K562 (cell line): ENCODE measurements at regions not wholly inside any gene's neighbourhood (a gene's known extent, or its start where the extent isn't known, plus 50 kb on each side); places are given as distances from the start of the nearest gene placed in this dataset.
A peak's percentile ranks its signal among the peaks of the same experiment; 100 is the strongest.

Experiments used
- ATAC-seq: fragments of 200-7000 bp; cut with Tn5 transposase; 3 replicates; pipeline ENCODE4 v1.9.1; 2020; ENCODE audit warnings: moderate library complexity
- BruUV-seq: library from RNA; stranded (reverse); fragments of 400-500 nt; replicated peaks from 2 replicates; lab custom pipeline; 2021; lab: Mats Ljungman, UMichigan
- CTCF ChIA-PET: fragments of 300-600 bp; formaldehyde crosslinking; extraction: SDS; loops from one replicate; lab custom pipeline; 2021; ENCODE audit warnings: low intra/inter-chr PET ratio; lab: Yijun Ruan, JAX
- POLR2A ChIA-PET: fragments of 300-600, 350-650 bp; sonication (Branson Sonifier 250); formaldehyde crosslinking; extraction: SDS; loops from one replicate; lab custom pipeline; 2021; ENCODE audit warnings: antibody characterized with exemption, inconsistent platforms; lab: Yijun Ruan, JAX
- DNase-seq, 4 experiments: peaks; one replicate each; pipeline versions ENCODE4 v3.0.0 to v3.0.0-alpha.2; 2011 to 2018; ENCODE audit warnings: low spot score in 3 of 4, mixed read lengths in 3 of 4; ENCODE audit errors: extremely low read depth in 1 of 4
- FAIRE-seq: peaks from 2 replicates; lab custom pipeline; 2011; peaks lifted over from hg19 to GRCh38; lab: Jason Lieb, UNC
- H2AFZ ChIP-seq: 2 replicates; pipeline ENCODE4 v1.6.0; 2011; ENCODE audit warnings: low read depth, low read length, control low read depth, inconsistent platforms
- H3K27ac ChIP-seq: fragments of 200-600 bp; 3 replicates; pipeline ENCODE4 v1.8.0; 2011; ENCODE audit warnings: low read depth, mild to moderate bottlenecking, control low read depth, inconsistent platforms, low read length, moderate library complexity, mixed read lengths; ENCODE audit errors: extremely low read depth
- H3K27me3 ChIP-seq, 2 experiments: fragments of 300-600 bp in 1 of 2; 2 replicates in 1 of 2; 3 replicates in 1 of 2; pipeline versions ENCODE4 v1.6.0 to v1.8.0; 2011; ENCODE audit warnings: inconsistent platforms in 2 of 2, low read length in 2 of 2, mild to moderate bottlenecking in 1 of 2, mixed read lengths in 1 of 2, moderate library complexity in 1 of 2; ENCODE audit not compliant: control insufficient read depth in 2 of 2, insufficient read depth in 2 of 2
- H3K36me3 ChIP-seq: fragments of 300-600 bp; 3 replicates; pipeline ENCODE4 v1.8.0; 2011; ENCODE audit warnings: mild to moderate bottlenecking, low read length, inconsistent platforms; ENCODE audit not compliant: control insufficient read depth, insufficient read depth
- H3K4me1 ChIP-seq, 2 experiments: fragments of 200-600 bp in 1 of 2; replicated peaks in 1 of 2; 2 replicates in 1 of 2; 3 replicates in 1 of 2; pipeline versions ENCODE4 v1.5.1 to v1.8.0; 2011; ENCODE audit warnings: inconsistent platforms in 2 of 2, low read length in 2 of 2, mild to moderate bottlenecking in 1 of 2, mixed read lengths in 1 of 2, moderate library complexity in 1 of 2; ENCODE audit not compliant: control insufficient read depth in 2 of 2, insufficient read depth in 2 of 2
- H3K4me2 ChIP-seq: 2 replicates; pipeline ENCODE4 v1.6.1; 2011; ENCODE audit warnings: low read length, control low read depth, inconsistent platforms, mixed read lengths; ENCODE audit not compliant: insufficient read depth
- H3K4me3 ChIP-seq: fragments of 200-600 bp; sonication (generic), shearing (Covaris generic); 2 replicates; pipeline ENCODE4 v1.5.1; 2016; ENCODE audit warnings: control low read depth, inconsistent platforms
- H3K79me2 ChIP-seq: fragments of 200-600 bp; 3 replicates; pipeline ENCODE4 v1.8.0; 2011; ENCODE audit warnings: low read length, inconsistent platforms; ENCODE audit not compliant: control insufficient read depth, insufficient read depth
- H3K9ac ChIP-seq, 2 experiments: 2 replicates each; pipeline versions ENCODE4 v1.6.0 to v1.6.1; 2011; ENCODE audit warnings: low read depth in 2 of 2, low read length in 2 of 2, control low read depth in 1 of 2, inconsistent platforms in 1 of 2, mild to moderate bottlenecking in 1 of 2, mixed read lengths in 1 of 2; ENCODE audit not compliant: insufficient read depth in 1 of 2
- H3K9me1 ChIP-seq: one replicate; pipeline ENCODE4 v1.6.0; 2011; ENCODE audit warnings: inconsistent platforms, mild to moderate bottlenecking, low read length, moderate library complexity; ENCODE audit not compliant: control insufficient read depth, insufficient read depth
- H3K9me3 ChIP-seq: replicated peaks from 2 replicates; pipeline ENCODE4 v1.5.1; 2011; ENCODE audit warnings: low read depth, low read length, inconsistent platforms; ENCODE audit not compliant: control insufficient read depth, insufficient read depth
- H4K20me1 ChIP-seq: replicated peaks from 2 replicates; pipeline ENCODE4 v1.6.1; 2011; ENCODE audit warnings: low read length, inconsistent platforms, mixed read lengths; ENCODE audit not compliant: control insufficient read depth, insufficient read depth
- CBX1 ChIP-seq: sonication (generic); IDR thresholded peaks from 2 replicates; pipeline ENCODE4 v1.6.1; 2016; ENCODE audit warnings: antibody characterized with exemption, low read depth, mild to moderate bottlenecking
- GABPB2 ChIP-seq: fragments of 250-450 bp; sonication (Bioruptor Pico); conservative IDR thresholded peaks from 2 replicates; pipeline ENCODE4 v1.5.1; 2021; ENCODE audit warnings: mild to moderate bottlenecking
- HNRNPLL ChIP-seq: fragments of 200-400 bp; formaldehyde crosslinking; IDR thresholded peaks from 2 replicates; pipeline ENCODE4 v1.6.1; 2017; ENCODE audit warnings: low read length, low read depth, mild to moderate bottlenecking; ENCODE audit not compliant: poor library complexity, severe bottlenecking
- NELFE ChIP-seq: IDR thresholded peaks from 2 replicates; pipeline ENCODE4 v1.6.1; 2011; ENCODE audit warnings: mild to moderate bottlenecking; ENCODE audit not compliant: insufficient read depth, insufficient read length
- NRF1 ChIP-seq, 2 experiments: fragments of 450-650 bp; IDR thresholded peaks in 1 of 2; conservative IDR thresholded peaks in 1 of 2; 2 replicates each; pipeline ENCODE4 v1.6.1; 2014; ENCODE audit warnings: mild to moderate bottlenecking in 2 of 2
- PHB ChIP-seq: fragments of 250-450 bp; sonication (Bioruptor Pico); IDR thresholded peaks from 2 replicates; pipeline ENCODE4 v1.5.0; 2021
- SPI1 ChIP-seq: IDR thresholded peaks from 2 replicates; pipeline ENCODE4 v1.6.1; 2011; ENCODE audit warnings: low read depth, low read length, control low read depth, borderline replicate concordance
- ZNF551 ChIP-seq: fragments of 250-450 bp; sonication (Bioruptor Pico); IDR thresholded peaks from 2 replicates; pipeline ENCODE4 v1.5.0; 2021; ENCODE audit warnings: mild to moderate bottlenecking, moderate library complexity
- ZNF75A ChIP-seq: fragments of 450-650 bp; formaldehyde crosslinking; IDR thresholded peaks from 2 replicates; pipeline ENCODE4 v1.4.0; 2020; ENCODE audit warnings: mild to moderate bottlenecking
- WGBS: fragments of 100-300 bp; shearing (Covaris generic); methylation state at CpG from one replicate; pipeline ENCODE4 v1.1.6; 2016; ENCODE audit warnings: low coverage, mixed read lengths; ENCODE audit not compliant: insufficient coverage; ENCODE audit errors: missing lambda C conversion rate; 5-methylcytosine and 5-hydroxymethylcytosine counted together
- in situ Hi-C: fragments of 300-500 bp; cut with MboI; formaldehyde crosslinking; loops from 4 replicates; pipeline ENCODE4 v1.15.0; 2018; ENCODE audit warnings: inconsistent platforms, mixed read lengths
- intact Hi-C: fragments of 100-400 bp; cut with micrococcal nuclease; formaldehyde crosslinking; loops from 2 replicates; pipeline ENCODE4 v1.14.2; 2022
- TF ChIP-seq, protein P1 (sequence below): fragments of 200-800 bp; sonication (Bioruptor generic); IDR thresholded peaks from 2 replicates; pipeline ENCODE4 v1.6.1; 2017; ENCODE audit warnings: missing genetic modification characterization, missing compliant biosample characterization

DNA sequence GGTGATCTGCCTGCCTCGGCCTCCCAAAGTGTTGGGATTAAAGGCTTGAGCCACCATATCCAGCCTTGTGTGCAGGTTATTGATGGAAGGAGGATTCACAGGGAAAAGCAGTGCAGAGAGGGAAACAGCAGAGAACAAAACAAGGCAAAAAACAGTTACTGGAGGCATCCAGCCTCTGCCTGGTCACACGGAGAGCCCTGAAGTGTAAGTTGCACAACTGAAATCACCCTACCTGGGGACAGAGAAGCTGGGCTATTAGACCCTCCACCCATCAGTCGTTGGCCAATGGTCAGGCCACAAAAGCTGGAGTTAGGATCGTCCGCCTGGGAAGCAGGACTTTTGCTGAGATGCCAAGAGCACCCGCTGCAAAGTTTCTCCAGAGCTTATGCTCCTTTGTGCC lies 57.9 kb upstream of the BCO1 start:
- Histone ChIP-seq H3K9ac (no peak overlapping the region), H3K4me3 (no peak overlapping the region), H3K9me3 (no peaks in the 10 kb centered on the region), H4K20me1 (no peaks in the 10 kb centered on the region; the same call in 1 of the 2 replicates), H3K4me1 (peaks cover 5% of the 10 kb centered on the region in 2 experiments; a peak in 2 of 5 replicates), H3K27me3 (peaks cover 19 to 61% of the 10 kb centered on the region in 2 experiments; a peak in 4 of 5 replicates), H3K79me2 (no peaks in the 10 kb centered on the region), H3K9me1 (no peaks in the 10 kb centered on the region), H3K4me2 (peak overlapping the region; percentile 38; the same call in 1 of the 2 replicates), H2AFZ (no peak overlapping the region), H3K36me3 (no peaks in the 10 kb centered on the region), H3K27ac (no peak overlapping the region)
- FAIRE-seq (no peak), ATAC-seq (no peak), DNase-seq (no peak)
- 29% methylated on average over 6 of the region's 6 CpGs for WGBS
- TF ChIP-seq PHB, result no peak
- TF ChIP-seq, protein P1, sequence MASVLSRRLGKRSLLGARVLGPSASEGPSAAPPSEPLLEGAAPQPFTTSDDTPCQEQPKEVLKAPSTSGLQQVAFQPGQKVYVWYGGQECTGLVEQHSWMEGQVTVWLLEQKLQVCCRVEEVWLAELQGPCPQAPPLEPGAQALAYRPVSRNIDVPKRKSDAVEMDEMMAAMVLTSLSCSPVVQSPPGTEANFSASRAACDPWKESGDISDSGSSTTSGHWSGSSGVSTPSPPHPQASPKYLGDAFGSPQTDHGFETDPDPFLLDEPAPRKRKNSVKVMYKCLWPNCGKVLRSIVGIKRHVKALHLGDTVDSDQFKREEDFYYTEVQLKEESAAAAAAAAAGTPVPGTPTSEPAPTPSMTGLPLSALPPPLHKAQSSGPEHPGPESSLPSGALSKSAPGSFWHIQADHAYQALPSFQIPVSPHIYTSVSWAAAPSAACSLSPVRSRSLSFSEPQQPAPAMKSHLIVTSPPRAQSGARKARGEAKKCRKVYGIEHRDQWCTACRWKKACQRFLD (CRISPR knock-in tag), result 0 out of 2 replicates have a peak, but pooled peaks have one; percentile 25
- no peak for TF ChIP-seq CBX1
- intact Hi-C loops, result no loop called here
- no TSS peak for BruUV-seq
- in situ Hi-C loops, result no loop called here
- ChIA-PET POLR2A (interaction anchor here (0.6 to 1.1 kb wide), 7 partner anchors 9 to 715 kb away, joined by 3 to 4 read pairs (median 3); no protein-coding TSS in a partner anchor), CTCF (no interaction called here)

DNA sequence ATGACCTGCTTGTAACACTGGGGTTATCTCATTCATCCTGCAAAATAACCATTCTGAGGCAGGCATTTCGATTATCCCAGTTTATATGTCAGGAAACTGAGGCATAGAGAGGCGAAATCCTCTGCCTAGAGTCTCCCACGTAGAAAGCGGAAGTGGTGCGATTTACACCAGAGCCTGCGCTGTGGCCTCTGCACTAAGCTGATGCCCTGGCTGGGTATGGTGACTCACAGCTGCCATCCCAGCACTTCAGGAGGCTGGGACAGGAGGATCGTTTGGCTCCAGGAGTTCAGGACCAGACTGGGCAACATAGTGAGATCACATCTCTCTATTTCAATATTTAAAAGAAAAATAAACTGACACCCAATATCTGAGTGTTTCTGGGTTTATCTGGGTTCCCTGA lies 59.3 kb upstream of the BCO1 start:
- H3K4me2 ChIP-seq, result no peak overlapping the region
- POLR2A ChIA-PET, result no interaction called here
- intact Hi-C loops, result no loop called here

More for the DNA sequence above, 59.3 kb upstream of the BCO1 start:
- Histone ChIP-seq H4K20me1 (no peaks in the 10 kb centered on the region; the same call in 1 of the 2 replicates), H3K79me2 (no peaks in the 10 kb centered on the region), H3K9ac (no peak overlapping the region), H3K27ac (no peak overlapping the region), H3K9me1 (no peaks in the 10 kb centered on the region), H2AFZ (no peak overlapping the region), H3K4me3 (no peak overlapping the region), H3K36me3 (no peaks in the 10 kb centered on the region), H3K4me1 (peaks cover 5% of the 10 kb centered on the region in 2 experiments; a peak in 2 of 5 replicates), H3K27me3 (peaks cover 15 to 64% of the 10 kb centered on the region in 2 experiments; a peak in 4 of 5 replicates), H3K9me3 (no peaks in the 10 kb centered on the region)
- in situ Hi-C loops, result no loop called here
- ATAC-seq, result no peak
- WGBS, result 10% methylated on average over 7 of the region's 7 CpGs
- no TSS peak for BruUV-seq
- CTCF ChIA-PET, result no interaction called here
- FAIRE-seq, result no peak
- TF ChIP-seq NRF1 (conservative IDR thresholded peaks at IDR 0.05 in 1 of 2, IDR thresholded peaks at IDR 0.05 in 1 of 2), result peak; percentile 65 to 73
- no peak for TF ChIP-seq ZNF75A (CRISPR knock-in tag)
- TF ChIP-seq ZNF551, result no peak
- peak; percentile 63 for TF ChIP-seq HNRNPLL
- no peak for TF ChIP-seq NELFE
- peak; percentile 93 for TF ChIP-seq SPI1
- TF ChIP-seq GABPB2 (CRISPR knock-in tag), result no peak
- DNase-seq, result no peak
